Tibial artery (tissue), 4 donors: ENCODE measurements at regions not wholly inside any gene's neighbourhood (a gene's known extent, or its start where the extent isn't known, plus 50 kb on each side); places are given as distances from the start of the nearest gene placed in this dataset.
"Not testable (repeated sequence)": the region's sequence is repeated elsewhere in the genome, so short reads cannot be mapped to it uniquely, and the experiment has no call there.

ENCODE experiments used
- DNase-seq, 2 donors: peaks; one replicate each; pipeline ENCODE4 v3.0.0-alpha.2; 2019
- H3K27ac ChIP-seq, 2 donors: fragments of 200-600 bp; sonication (generic) in 1 of 2; 1 replicate in 1 of 2; 2 replicates in 1 of 2; pipeline ENCODE4 v1.5.1; 2018 to 2019; ENCODE audit warnings: mild to moderate bottlenecking in 1 of 2
- H3K27me3 ChIP-seq, 2 donors: fragments of 200-600 bp; sonication (generic) in 1 of 2; one replicate each; pipeline versions ENCODE4 v1.5.1 to v1.6.0; 2016 to 2019
- H3K36me3 ChIP-seq, 3 donors: fragments of 200-600 bp; sonication (generic) in 2 of 3; one replicate each; pipeline ENCODE4 v1.5.1; 2016 to 2019; ENCODE audit warnings: mild to moderate bottlenecking in 2 of 3
- H3K4me1 ChIP-seq, 4 donors: fragments of 200-600 bp; sonication (generic) in 2 of 4; 1 replicate in 3 of 4; 2 replicates in 1 of 4; pipeline ENCODE4 v1.5.1; 2016 to 2019
- H3K4me3 ChIP-seq, 2 donors: fragments of 200-600 bp; sonication (generic) in 1 of 2; 1 replicate in 1 of 2; 2 replicates in 1 of 2; pipeline ENCODE4 v1.5.1; 2018 to 2019; ENCODE audit warnings: mild to moderate bottlenecking in 2 of 2
- H3K9me3 ChIP-seq, 3 donors: fragments of 200-600 bp; sonication (generic) in 1 of 3; one replicate each; pipeline ENCODE4 v1.5.1; 2016 to 2019
- CTCF ChIP-seq, 2 experiments: fragments of 200-600 bp in 1 of 2; fragments of 450-650 bp in 1 of 2; IDR thresholded peaks; one replicate each; pipeline ENCODE4 v1.5.1; 2017 to 2019; ENCODE audit warnings: antibody characterized with exemption in 2 of 2, mild to moderate bottlenecking in 1 of 2, moderate library complexity in 1 of 2
- intact Hi-C: fragments of 100-400 bp; cut with DNase I; formaldehyde crosslinking; loops from one replicate; pipeline ENCODE4 v1.15.0; 2023; ENCODE audit warnings: low total_unique reads

- no peaks in the 10 kb centered on the region for H3K27me3 ChIP-seq
Observed at GRCh38 chr5:142402752-142403318, 78.0 kb upstream of the SPRY4 start.

GRCh38 chr5:142400415-142400814 is 75.6 kb upstream of the SPRY4 start:
- Histone ChIP-seq H3K4me1 (peaks cover 0 to 24% (median 8%) of the 10 kb centered on the region in 4 donors), H3K36me3 (no peaks in the 10 kb centered on the region), H3K27ac (no peak overlapping the region), H3K9me3 (no peaks in the 10 kb centered on the region), H3K4me3 (no peak overlapping the region), H3K27me3 (no peaks in the 10 kb centered on the region)
- TF ChIP-seq CTCF (IDR thresholded peaks at IDR 0.05), result no peak
- DNase-seq, result no peak
- intact Hi-C loops, result loop anchor here (5.0 kb wide), 1 partner anchor 43 kb away; no protein-coding TSS in a partner anchor

More at GRCh38 chr5:142402752-142403318, 78.0 kb upstream of the SPRY4 start:
- DNase-seq, result no peak
- peaks cover 2 to 42% (median 16%) of the 10 kb centered on the region in 4 donors for H3K4me1 ChIP-seq
- TF ChIP-seq CTCF (IDR thresholded peaks at IDR 0.05), result no peak
- H3K27ac ChIP-seq, result peak overlapping the region; percentile 80 to 84
- H3K9me3 ChIP-seq, result no peaks in the 10 kb centered on the region
- no peaks in the 10 kb centered on the region for H3K36me3 ChIP-seq
- intact Hi-C loops, result loop anchor here (5.0 kb wide), 1 partner anchor 46 kb away; no protein-coding TSS in a partner anchor
- no peak overlapping the region for H3K4me3 ChIP-seq

GRCh38 chr5:142399891-142400290 is 75.1 kb upstream of the SPRY4 start:
- Histone ChIP-seq H3K4me1 (peaks cover 0 to 19% (median 8%) of the 10 kb centered on the region in 4 donors), H3K27me3 (no peaks in the 10 kb centered on the region), H3K4me3 (no peak overlapping the region), H3K9me3 (no peaks in the 10 kb centered on the region), H3K36me3 (no peaks in the 10 kb centered on the region), H3K27ac (no peak overlapping the region)
- TF ChIP-seq CTCF (IDR thresholded peaks at IDR 0.05), result no peak
- DNase-seq, result no peak
- intact Hi-C loops, result loop anchor here (5.0 kb wide), 1 partner anchor 43 kb away; no protein-coding TSS in a partner anchor

- TF ChIP-seq CTCF (IDR thresholded peaks at IDR 0.05), result no peak
- H3K36me3 ChIP-seq, result no peaks in the 10 kb centered on the region
- intact Hi-C loops, result no loop called here
- DNase-seq, result no peak
- no peak overlapping the region for H3K27ac ChIP-seq
- no peaks in the 10 kb centered on the region for H3K9me3 ChIP-seq
- no peaks in the 10 kb centered on the region for H3K27me3 ChIP-seq
- no peak overlapping the region for H3K4me3 ChIP-seq
- H3K4me1 ChIP-seq, result peaks cover 0 to 7% (median 3%) of the 10 kb centered on the region in 4 donors
Observed at GRCh38 chr5:142398730-142399055, 73.9 kb upstream of the SPRY4 start.

GRCh38 chr5:142398011-142398729 is 73.3 kb upstream of the SPRY4 start:
- H3K4me3 ChIP-seq, H3K27ac ChIP-seq, H3K27me3 ChIP-seq, intact Hi-C loops, H3K4me1 ChIP-seq, H3K36me3 ChIP-seq, DNase-seq, H3K9me3 ChIP-seq: not testable (repeated sequence)

- H3K4me3 ChIP-seq, result no peak overlapping the region
- DNase-seq, result no peak
- H3K9me3 ChIP-seq, result no peaks in the 10 kb centered on the region
- H3K36me3 ChIP-seq, result no peaks in the 10 kb centered on the region
- H3K27ac ChIP-seq, result no peak overlapping the region
- intact Hi-C loops, result no loop called here
- H3K27me3 ChIP-seq, result no peaks in the 10 kb centered on the region
- no peaks in the 10 kb centered on the region for H3K4me1 ChIP-seq
- no peak for TF ChIP-seq CTCF (IDR thresholded peaks at IDR 0.05)
Observed at GRCh38 chr5:142397178-142397577, 72.4 kb upstream of the SPRY4 start.
